NCI-H1092 (cell line): ENCODE measurements at regions not wholly inside any gene's neighbourhood (a gene's known extent, or its start where the extent isn't known, plus 50 kb on each side); places are given as distances from the start of the nearest gene placed in this dataset.

Experiments used
- DNase-seq: peaks from one replicate; lab custom pipeline; 2025; lab: John Stamatoyannopoulos, UW

DNA sequence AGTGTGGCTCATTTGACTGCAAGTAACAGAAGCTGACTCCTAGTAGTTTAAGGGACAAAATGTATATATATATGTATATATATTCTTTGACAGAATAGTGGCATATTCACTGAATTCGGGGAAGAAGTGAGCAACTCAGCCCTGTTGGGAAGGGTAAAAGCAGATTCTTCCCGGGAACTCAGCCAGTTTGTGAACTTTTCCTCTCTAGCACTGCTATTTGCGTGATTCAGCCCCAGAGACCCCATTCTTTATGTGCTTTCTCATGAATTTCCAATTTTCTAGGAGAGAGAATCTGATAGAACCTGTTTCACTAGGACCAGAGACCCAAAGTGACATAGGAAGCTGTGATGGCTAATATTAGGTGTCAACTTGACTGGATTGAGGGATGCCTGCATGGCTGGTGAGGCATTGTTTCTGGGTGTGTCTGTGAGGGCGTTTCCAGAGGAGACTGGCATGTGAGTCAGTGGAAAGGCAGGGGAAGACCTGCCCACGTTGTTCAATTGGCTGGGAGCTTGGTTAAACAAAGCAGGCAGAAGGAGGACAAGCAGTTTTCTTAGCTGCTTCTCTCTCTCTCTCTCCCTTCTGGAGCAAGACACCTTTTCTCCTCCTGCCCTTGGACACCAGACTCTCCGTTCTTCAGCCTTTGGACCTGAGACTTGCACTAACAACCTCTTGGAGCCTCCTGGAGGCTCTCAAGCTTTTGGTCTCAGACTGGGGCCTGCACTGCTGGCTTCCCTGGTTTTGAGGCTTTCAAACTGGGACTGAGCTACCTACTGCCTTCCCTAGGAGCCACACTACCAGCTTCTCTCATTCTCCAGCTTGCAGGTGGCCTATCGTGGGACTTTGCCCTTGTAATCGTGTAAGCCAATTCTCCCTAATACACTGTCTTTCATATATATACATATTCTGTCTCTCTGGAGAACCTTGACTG lies 93.4 kb upstream of the KCNK1 start:
- DNase-seq = no peak

DNA sequence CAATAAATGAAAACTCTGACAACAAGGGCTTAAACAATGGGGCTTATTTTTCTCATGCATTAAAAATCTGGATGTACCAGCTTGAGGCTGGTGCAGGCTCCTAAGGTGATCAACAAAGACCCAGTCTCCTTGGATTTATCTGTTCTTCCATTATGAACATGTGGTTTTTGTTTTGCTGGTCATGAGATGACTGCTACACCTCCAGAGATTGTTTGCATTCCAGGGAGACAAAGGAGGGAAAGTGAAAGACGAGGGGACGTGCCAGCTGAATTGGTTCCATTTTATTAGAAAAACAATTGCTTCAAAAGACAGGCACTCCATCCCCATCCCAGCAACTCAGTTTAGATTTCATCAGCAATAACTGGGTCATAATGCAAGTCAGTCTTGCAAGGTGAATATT lies 90.9 kb upstream of the KCNK1 start:
- no peak for DNase-seq

DNA sequence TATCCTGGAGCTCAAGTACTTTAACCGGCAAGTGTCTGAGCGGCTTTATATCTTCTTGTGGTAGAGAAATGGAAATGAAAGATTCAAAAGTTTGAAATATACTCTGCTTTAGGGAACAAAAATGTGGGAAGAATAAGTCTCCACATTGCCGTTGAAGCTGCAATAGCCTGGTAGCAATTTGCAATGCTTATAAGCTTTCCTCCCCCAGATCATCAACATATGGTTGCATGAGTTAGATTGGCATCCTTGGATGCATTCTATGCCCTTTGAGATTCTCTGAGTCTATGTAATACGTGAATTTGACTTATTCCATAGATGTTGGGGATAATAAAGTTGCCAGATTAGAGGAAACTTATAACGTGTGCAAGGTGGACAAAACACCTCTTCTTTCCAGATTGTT lies 86.1 kb upstream of the KCNK1 start:
- DNase-seq = no peak

DNA sequence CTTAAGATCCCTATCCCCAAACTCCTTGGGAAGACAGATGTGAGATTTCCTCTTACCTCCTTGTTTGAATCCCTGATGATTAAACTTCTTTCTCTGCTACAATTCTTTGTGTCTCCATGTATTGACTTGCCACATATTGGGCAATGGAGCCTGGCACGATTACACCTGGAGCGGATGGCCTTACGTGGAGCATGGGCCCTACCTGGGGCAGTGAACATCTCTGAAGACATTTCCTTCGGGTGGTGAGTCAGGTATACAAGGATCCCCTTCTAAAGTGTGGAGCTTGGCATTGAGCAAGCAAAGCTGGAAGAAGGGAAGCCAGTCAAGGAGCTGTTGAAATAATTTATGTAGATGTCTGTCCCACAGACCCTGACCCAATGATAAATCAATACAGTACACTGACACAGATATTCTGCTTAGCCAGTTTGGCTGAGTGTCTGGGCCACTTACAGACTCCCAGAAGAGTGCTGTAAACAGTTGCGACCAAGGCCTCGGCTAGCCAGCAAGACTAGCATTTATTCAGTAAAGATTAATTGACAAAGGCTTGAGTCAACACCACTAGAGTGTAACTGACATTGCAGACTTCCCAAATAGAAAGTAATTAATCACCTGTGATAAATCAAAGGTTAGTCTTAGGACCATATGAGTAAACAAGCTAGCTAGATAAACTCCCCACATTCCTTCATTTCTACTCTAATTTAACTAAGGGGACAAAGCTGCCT lies 83.1 kb upstream of the KCNK1 start:
- DNase-seq = no peak

DNA sequence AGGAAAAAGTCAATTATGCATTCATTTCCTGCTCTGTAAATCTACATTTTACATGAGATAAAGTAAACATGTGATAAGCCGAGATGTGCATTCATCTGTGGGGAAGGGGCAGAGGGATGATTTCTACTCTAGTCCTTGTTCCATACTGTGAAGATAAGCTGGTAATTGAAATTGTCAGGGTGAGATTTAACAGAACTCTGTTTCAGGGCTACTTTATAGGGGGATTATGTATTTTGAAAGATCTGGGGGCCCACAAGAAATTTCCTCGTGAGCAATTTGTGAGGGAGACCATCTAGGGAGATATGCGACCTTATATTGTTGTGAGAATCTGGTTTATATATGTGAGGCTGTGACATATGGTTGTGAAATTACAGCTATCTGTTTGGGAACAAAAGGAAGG lies 73.1 kb upstream of the KCNK1 start:
- DNase-seq = no peak

DNA sequence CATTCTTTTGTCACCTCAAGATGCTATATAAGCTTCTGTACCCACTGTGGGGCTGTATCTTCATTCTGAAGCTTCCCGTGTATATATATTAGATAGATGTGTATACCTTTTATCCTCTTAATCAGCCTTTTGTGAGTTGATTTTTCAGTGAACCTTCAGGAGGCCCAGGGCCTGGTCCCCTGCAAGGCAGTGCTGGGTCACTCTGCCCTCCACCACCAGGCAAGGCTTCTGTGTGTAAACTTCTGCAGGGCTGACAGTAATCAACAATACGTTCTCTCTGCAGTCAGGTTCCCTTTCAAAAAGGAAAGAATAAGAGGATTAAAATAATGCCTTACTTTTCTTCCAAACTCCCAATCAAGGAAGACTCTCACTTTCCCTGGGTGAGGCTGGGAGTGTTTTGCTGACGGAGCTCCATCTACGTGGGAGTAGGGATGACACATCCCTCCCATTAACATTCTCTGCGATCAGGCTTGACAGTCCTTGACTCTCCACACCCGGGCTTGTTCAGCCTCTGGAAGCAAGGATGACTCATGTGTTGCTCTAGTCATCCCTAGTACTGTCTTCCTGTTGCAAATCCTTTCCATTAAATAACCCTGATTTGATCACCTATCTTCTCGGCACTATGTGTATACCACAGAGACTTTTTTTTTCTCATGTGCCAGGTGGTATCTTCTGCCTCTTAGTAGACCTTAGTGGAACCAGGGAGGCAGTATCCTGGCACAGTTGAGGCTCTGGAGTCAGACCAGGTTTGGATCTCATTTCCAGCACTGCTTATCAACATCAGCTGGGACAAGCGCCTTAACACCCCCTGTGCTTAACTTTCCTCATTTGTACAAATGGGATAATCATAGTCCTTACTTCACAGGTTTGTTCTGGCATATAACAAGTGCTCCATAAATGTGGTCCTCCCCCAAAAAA lies 70.3 kb upstream of the KCNK1 start:
- DNase-seq = no peak

DNA sequence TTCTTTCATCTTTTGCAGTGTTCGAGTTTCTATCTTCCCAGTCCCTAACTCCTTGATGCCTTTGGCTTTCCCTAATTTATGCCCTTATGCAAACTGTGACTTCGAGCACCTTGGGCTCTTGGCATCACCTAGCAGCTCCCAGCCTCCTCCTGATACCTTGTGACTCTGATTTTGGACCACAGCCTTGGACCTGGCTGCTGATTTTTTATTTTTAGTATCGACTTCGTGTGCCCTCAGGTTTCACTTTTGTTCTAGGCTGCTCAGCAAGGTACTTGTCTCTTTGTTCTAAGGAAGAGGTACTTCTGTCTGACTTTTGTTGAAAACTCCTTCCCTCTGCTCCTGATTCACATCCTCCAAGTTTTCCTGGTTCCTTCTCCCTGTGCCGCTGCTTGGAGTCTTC lies 69.6 kb upstream of the KCNK1 start:
- no peak for DNase-seq

DNA sequence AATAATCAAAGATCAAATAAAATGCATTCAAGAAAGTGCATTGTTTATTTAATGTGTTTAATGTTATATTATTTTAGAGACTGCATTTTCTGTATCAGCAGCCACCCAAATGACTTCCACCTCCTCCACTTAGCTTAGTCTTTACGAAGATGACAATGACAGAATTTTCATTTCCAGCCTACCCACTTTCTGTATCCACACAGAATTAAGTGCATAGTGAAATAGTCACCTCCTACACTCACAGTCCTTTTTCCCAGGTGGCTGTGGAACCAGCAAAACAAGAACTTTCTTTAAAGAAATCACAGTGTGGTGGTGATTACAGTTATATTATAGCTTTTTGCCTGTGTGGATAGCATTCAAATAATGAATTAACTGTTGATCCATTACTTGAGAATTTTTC lies 66.2 kb upstream of the KCNK1 start:
- DNase-seq = no peak

DNA sequence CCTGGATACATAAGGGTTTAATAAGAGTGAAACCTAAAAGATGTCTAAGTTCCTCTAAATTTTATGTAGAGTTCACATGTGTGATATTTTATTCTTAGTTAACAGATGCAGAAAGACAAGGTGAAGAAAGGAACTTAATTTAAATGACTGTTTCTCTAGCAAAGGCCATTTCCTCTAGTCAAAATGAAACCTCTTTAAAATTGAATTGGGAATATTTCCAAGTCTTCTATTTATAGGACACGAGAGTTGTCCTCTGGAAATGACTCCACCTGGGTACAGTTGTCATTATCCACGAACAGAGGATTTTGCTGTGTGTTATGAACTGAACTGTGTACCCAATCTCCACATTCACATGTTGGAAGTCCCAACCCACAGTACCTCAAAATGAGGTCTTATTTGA lies 64.5 kb upstream of the KCNK1 start:
- no peak for DNase-seq

DNA sequence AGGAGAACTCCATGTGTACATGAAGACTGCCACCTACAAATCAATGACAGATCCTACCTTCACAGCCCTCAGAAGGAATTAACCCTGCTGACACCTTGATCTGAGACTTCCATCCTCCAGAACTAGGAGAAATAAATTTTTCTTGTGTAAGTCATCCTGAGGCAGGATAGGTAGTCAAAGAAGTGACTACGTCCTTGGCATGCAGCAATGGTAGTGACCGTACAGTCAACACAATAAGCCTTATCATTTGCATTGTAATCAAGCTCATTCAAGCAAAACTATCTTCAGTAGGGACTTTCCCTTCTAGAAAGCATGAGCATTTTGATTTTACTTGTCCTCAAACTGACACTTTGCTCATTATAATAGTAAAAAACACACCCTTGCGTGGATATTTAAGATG lies 64.0 kb upstream of the KCNK1 start:
- no peak for DNase-seq

DNA sequence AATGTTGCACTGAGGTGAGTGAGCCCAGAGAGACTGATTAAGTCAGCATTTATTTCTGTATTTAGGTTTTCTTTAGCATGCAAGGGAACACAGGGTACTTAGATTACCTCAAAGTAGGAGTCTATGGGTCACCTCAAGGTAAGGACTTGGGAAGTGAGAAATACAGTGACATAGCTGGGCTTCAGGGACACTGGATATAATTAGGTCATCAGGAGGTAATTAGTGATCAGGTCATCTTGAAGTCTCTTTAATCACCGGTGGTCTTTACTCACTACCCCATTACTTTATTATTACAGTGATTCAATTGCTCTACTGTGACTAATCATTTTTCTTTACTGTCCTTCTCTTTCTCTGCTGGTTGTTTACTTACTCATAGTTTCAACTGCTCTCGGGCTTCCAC lies 59.9 kb upstream of the KCNK1 start:
- DNase-seq = no peak

DNA sequence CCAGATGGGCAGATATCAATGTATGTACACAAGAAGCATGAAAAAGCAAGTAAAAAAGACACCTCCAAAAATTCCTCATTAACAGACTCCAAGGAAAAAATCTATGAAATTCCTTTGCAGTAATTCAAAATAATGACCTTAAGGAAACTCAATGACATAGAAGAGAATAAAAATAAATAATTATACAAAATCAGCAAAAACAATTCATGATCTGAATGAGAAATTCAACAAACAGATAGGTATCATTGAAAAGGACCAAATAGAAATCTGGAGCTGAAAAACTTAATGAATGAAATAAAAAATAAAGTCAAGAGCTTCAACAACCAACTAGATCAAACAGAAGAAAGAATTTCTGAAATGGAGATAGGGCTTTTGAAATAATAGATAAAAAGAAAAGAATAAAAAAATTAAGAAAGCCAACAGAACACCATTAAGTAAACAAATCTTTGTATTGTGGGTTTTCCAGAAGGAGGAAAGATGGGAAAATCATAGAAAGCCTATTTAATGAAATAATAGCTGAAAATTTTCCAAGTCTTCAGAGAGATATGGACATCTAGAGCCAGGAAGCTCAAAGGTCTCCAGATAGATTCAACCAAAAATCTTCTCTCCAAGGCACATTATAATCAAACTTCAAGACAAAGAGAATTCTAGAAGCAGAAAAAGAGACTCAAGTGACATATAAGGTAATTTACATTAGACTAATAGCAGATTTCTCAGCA lies 52.0 kb upstream of the KCNK1 start:
- DNase-seq = no peak
